ENCODE measurements at regions not wholly inside any gene's neighbourhood (a gene's known extent, or its start where the extent isn't known, plus 50 kb on each side); places are given as distances from the start of the nearest gene placed in this dataset.

- no peak for TF ChIP-seq CTCF (IDR thresholded peaks at IDR 0.05; ENCODE audit: low read depth, low read length)
- no peak for TF ChIP-seq POLR2A (IDR thresholded peaks at IDR 0.05; ENCODE audit: extremely low read depth, insufficient read length)
- TF ChIP-seq MAX (IDR thresholded peaks at IDR 0.05; ENCODE audit: low read depth, low read length): no peak
- no peak for TF ChIP-seq MYC (IDR thresholded peaks at IDR 0.05; ENCODE audit: low read depth, low read length)
Measured at GRCh38 chr6:139518556-139519091, 144.2 kb upstream of the CITED2 start.
